Activated naive CD8-positive, alpha-beta T cell treated with anti-CD3 and anti-CD28 coated beads, Interleukin-2, amount 10 ng/mL, durations not matched to agents 7 days and 5 days (primary cell): ENCODE measurements at regions not wholly inside any gene's neighbourhood (a gene's known extent, or its start where the extent isn't known, plus 50 kb on each side); places are given as distances from the start of the nearest gene placed in this dataset.
"Not testable (repeated sequence)": the region's sequence is repeated elsewhere in the genome, so short reads cannot be mapped to it uniquely, and the experiment has no call there.

ENCODE experiments used
- ATAC-seq: fragments of 150-1000 bp; cut with Tn5 transposase; one replicate; pipeline ENCODE4 v1.10.0; 2021; ENCODE audit warnings: low read depth, moderate library complexity
- POLR2A ChIA-PET: fragments of 350-600 bp; sonication (Branson Sonifier 250); formaldehyde crosslinking; loops from one replicate; lab custom pipeline; 2021; ENCODE audit warnings: antibody characterized with exemption; lab: Charles Lee
- DNase-seq: peaks from one replicate; pipeline ENCODE4 v3.0.0; 2021
- H3K27ac Mint-ChIP-seq: one replicate; pipeline ENCODE4 v1.8.0; 2022; ENCODE audit warnings: mild to moderate bottlenecking, mixed read lengths
- H3K27me3 Mint-ChIP-seq: one replicate; pipeline ENCODE4 v1.8.0; 2022; ENCODE audit warnings: mild to moderate bottlenecking, moderate library complexity, mixed read lengths
- H3K36me3 Mint-ChIP-seq: one replicate; pipeline ENCODE4 v1.8.0; 2021; ENCODE audit warnings: mild to moderate bottlenecking, mixed read lengths
- H3K4me1 Mint-ChIP-seq: one replicate; pipeline ENCODE4 v1.8.0; 2021; ENCODE audit warnings: mixed read lengths
- H3K4me3 Mint-ChIP-seq: one replicate; pipeline ENCODE4 v1.8.0; 2022; ENCODE audit warnings: mild to moderate bottlenecking, moderate library complexity, mixed read lengths
- H3K9me3 Mint-ChIP-seq: one replicate; pipeline ENCODE4 v1.8.0; 2021; ENCODE audit warnings: mixed read lengths

DNA sequence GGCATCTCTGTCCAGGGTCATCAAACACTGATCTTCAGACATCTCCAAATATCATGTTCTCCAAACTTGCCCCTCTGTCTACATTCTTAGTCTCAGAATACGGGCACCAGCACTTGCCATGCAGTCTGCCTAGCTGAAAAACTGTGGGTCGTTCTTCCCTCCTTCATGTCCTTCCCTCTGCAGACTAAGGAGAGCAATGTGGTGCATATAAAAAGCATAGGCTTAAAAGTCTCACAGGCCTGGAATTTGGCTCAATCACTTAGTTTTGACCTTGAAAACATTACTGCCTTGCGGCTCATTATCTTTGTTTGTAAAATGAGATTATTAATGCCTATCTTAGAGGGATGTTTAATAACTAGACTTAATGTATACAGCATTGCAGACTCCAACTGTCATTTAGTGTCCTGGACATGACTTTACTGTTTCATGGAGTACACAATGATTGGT, 362.8 kb downstream of the NPR3 start:
- Mint-ChIP-seq H3K9me3 (no peaks in the 10 kb centered on the region), H3K27me3 (no peaks in the 10 kb centered on the region), H3K36me3 (no peaks in the 10 kb centered on the region), H3K4me1 (no peaks in the 10 kb centered on the region), H3K27ac (no peak overlapping the region), H3K4me3 (no peak overlapping the region)
- ATAC-seq: no peak
- DNase-seq: no peak
- POLR2A ChIA-PET: no interaction called here

DNA sequence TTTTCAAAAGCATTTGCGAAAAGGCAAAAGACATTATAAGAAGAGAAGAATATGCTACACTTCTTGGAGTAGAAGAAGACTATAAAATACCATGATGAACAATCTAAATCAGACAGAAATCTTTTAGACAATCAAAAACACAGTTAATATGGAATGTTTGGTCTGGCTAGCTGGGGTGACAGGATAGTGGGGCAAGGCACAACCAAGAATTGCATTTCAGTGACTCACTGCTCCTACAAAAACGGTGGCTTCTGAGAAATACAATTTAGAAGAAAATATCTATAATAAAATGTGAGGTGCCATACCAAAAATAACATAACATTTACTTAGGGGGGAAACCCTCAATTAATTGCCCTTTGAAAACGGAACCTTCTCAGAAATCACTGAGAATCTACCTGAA, 363.4 kb downstream of the NPR3 start:
- H3K27ac Mint-ChIP-seq: no peak overlapping the region
- no peaks in the 10 kb centered on the region for H3K4me1 Mint-ChIP-seq
- ATAC-seq (no peak), DNase-seq (no peak)
- no peaks in the 10 kb centered on the region for H3K27me3 Mint-ChIP-seq
- H3K36me3 Mint-ChIP-seq: no peaks in the 10 kb centered on the region
- no peaks in the 10 kb centered on the region for H3K9me3 Mint-ChIP-seq
- POLR2A ChIA-PET: no interaction called here
- H3K4me3 Mint-ChIP-seq: no peak overlapping the region

DNA sequence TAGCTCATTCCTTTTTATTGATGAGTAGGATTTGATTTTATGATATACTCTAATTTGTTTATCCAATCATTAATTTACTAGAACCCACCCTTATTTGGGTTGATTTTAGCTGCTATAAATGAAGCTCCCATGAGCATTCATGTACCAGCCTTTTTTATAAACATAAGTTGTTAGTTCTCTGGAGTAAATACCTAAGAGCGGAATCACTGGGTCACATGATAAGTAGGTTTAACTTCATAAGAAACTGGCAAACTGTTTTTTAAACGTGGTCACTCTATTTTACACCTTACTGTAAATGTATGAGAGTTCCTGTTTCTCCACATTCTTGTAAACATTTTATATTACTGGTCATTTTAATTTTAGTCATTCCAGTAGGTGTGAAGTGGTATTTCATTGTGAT, 364.6 kb downstream of the NPR3 start:
- POLR2A ChIA-PET: no interaction called here
- H3K9me3 Mint-ChIP-seq: no peaks in the 10 kb centered on the region
- DNase-seq (no peak), ATAC-seq (no peak)
- no peaks in the 10 kb centered on the region for H3K27me3 Mint-ChIP-seq
- no peaks in the 10 kb centered on the region for H3K36me3 Mint-ChIP-seq
- H3K4me1 Mint-ChIP-seq: no peaks in the 10 kb centered on the region
- H3K4me3 Mint-ChIP-seq: no peak overlapping the region
- H3K27ac Mint-ChIP-seq: no peak overlapping the region

DNA sequence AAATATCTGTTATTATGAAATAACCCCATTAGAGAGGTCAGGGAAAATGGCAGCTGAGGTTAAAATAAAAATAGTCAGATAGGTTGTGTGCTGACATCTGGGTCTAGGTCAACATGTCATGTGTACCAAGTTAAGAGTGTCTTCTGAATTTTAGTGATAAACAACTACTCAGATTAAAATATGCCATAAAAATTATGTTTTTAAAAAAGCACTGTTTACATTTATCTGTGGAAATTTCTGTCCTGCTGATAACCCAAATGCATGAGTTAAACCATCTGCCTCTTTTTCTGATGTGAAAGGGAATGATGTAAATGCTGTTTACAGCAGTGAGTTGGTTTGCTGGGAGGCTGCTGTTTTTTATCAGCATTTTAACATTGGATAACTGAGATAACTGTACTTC, 361.2 kb upstream of the TARS1 start:
- POLR2A ChIA-PET: no interaction called here
- no peaks in the 10 kb centered on the region for H3K27me3 Mint-ChIP-seq
- no peaks in the 10 kb centered on the region for H3K36me3 Mint-ChIP-seq
- H3K4me1 Mint-ChIP-seq: no peaks in the 10 kb centered on the region
- DNase-seq (no peak), ATAC-seq (no peak)
- H3K27ac Mint-ChIP-seq: no peak overlapping the region
- H3K4me3 Mint-ChIP-seq: no peak overlapping the region
- H3K9me3 Mint-ChIP-seq: no peaks in the 10 kb centered on the region

DNA sequence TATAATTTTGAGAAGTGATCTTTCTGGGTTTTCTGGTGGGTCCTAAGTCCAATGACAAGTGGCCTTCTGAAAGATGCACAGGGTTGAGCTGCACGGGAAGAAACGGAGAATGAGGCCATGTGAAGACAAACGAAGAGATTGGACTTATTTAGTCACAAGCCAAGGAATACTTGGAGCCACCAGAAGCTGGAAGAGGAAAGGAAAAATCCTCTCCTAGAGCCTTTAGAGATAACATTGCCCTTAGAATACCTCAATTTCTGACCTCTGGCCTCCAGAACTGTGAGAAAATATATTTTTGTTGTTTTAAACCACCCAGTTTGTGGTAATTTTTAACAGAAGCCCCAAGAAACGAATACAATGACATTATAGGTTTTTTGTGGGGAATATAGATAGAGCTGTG, 360.5 kb upstream of the TARS1 start:
- no peak overlapping the region for H3K4me3 Mint-ChIP-seq
- DNase-seq (no peak), ATAC-seq (no peak)
- no peaks in the 10 kb centered on the region for H3K36me3 Mint-ChIP-seq
- H3K27me3 Mint-ChIP-seq: no peaks in the 10 kb centered on the region
- no peaks in the 10 kb centered on the region for H3K9me3 Mint-ChIP-seq
- H3K27ac Mint-ChIP-seq: no peak overlapping the region
- POLR2A ChIA-PET: no interaction called here
- H3K4me1 Mint-ChIP-seq: no peaks in the 10 kb centered on the region

DNA sequence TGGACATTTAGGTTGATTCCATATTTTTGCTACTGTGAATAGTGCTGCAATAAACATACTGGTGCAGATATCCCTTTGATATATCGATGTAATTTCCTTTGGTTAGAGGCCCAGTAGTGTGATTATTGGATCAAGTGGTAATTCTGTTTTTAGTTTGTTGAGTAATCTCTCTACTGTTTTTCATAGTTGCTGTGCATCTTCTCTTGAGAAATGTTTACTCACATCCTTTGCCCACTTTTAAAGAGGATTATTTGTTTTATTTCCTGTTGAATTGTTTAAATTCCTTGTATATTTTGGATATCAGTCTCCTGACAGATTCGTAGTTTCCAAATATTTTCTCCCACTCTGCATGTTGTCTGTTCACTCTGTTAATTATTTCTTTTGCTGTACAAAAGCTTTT, 352.6 kb upstream of the TARS1 start:
- no peak for DNase-seq
- no peak for ATAC-seq
- Mint-ChIP-seq H3K36me3 (no peaks in the 10 kb centered on the region), H3K27ac (no peak overlapping the region), H3K27me3 (no peaks in the 10 kb centered on the region), H3K4me1 (no peaks in the 10 kb centered on the region), H3K9me3 (peaks cover 1% of the 10 kb centered on the region), H3K4me3 (no peak overlapping the region)
- POLR2A ChIA-PET: no interaction called here

DNA sequence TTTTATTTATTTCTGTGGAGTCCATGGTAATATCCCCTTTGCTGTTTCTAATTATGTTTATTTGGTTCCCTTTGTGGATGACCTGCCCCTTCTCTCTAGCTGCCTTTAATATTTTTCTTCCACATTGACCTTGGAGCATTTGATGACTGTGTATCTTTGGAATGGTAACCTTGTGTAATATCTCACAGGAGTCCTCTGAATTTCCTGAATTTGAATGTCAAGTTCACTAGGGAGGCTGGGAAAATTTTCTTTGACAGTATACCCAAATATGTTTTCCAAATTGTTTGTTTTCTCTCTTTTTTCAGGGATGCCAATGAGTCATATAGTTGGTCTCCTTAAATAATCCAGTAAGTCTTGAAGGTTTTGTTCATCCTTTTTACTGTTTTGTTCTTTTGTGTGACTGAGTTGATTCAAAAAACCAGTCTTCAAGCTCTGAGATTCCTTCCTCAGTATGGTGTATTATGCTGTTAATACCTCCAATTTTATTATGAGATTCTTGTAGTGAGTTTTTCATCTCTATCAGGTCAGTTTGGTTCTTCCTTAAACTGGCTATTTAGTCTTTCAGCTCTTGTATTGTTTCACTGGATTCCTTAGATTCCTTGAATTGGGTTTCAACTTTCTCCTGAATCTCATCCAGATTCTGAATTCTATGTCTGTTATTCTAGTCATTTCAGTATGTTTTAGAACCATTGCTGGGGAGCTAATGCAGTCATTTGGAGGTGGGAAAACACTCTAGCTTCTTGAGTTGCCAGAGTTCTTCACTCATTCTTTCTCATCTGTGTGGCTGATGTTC, 349.0 kb upstream of the TARS1 start:
- peaks cover 1% of the 10 kb centered on the region for H3K9me3 Mint-ChIP-seq
- H3K4me3 Mint-ChIP-seq: no peak overlapping the region
- POLR2A ChIA-PET: no interaction called here
- H3K36me3 Mint-ChIP-seq: no peaks in the 10 kb centered on the region
- no peak overlapping the region for H3K27ac Mint-ChIP-seq
- ATAC-seq (no peak), DNase-seq (no peak)
- H3K27me3 Mint-ChIP-seq: no peaks in the 10 kb centered on the region
- no peaks in the 10 kb centered on the region for H3K4me1 Mint-ChIP-seq

DNA sequence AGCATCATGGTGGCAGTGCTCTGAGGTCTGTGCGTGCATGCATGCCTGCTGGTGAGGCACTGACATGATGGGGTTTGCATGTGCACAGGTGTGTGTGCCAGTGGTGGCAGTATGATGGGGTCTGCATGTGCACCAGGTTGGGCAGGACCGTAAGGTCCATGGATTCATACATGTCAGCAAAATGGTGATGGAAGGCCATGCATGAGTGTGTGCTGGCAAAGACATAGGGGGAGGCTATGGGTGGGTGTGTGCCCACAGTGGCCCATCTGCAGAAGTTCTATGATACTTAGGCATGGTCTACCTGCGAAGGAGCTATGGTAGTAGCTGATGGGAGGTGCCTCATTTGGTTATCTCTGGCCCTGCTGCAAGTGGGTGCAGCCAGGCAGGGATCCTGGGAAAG, 348.0 kb upstream of the TARS1 start:
- DNase-seq: no peak
- H3K36me3 Mint-ChIP-seq: no peaks in the 10 kb centered on the region
- POLR2A ChIA-PET: no interaction called here
- no peaks in the 10 kb centered on the region for H3K27me3 Mint-ChIP-seq
- H3K4me1 Mint-ChIP-seq: no peaks in the 10 kb centered on the region
- no peak for ATAC-seq
- H3K9me3 Mint-ChIP-seq: peaks cover 1% of the 10 kb centered on the region
- H3K27ac Mint-ChIP-seq: no peak overlapping the region
- no peak overlapping the region for H3K4me3 Mint-ChIP-seq

DNA sequence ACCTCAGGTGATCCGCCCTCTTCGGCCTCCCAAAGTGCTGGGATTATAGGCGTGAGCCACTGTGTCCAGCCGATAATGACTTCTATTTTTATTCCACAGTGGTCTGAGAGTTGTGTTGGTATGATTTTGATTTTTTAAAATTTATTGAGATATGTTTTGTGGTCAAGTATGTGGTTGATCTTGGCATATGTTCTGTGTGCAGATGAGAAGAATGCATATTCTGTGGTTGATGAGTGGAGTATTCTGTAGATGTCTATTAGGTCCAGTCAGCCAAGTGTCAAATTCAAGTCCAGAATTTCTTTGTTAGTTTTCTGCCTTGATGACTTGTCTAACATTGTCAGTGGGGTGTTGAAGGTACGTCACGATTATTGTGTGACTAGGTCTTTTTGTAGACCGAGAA, 338.2 kb upstream of the TARS1 start:
- Mint-ChIP-seq H3K27ac (no peak overlapping the region), H3K9me3 (peaks cover 15% of the 10 kb centered on the region), H3K36me3 (no peaks in the 10 kb centered on the region), H3K4me1 (no peaks in the 10 kb centered on the region), H3K4me3 (no peak overlapping the region), H3K27me3 (no peaks in the 10 kb centered on the region)
- DNase-seq (no peak), ATAC-seq (no peak)
- POLR2A ChIA-PET: no interaction called here

DNA sequence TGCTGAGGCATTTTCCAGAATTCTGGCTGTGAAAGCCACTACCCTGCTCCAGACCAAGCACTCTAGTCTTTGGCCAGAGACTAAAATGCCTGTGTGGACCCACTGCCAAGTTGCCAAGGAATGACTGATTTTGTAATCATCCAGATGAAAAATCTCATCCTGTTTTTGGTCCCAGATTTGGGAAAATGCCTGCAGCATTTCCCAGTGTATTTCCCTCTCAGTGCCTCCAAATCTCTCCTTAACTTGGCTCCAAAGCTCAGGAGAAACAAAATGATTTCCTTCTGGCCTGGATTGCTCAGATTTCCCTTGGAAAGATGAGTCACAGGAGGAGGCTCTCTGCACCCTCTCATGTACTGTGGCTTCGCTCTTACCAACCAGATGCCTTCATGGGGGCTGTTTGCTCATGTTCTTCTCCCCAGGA, 335.2 kb upstream of the TARS1 start:
- no peak overlapping the region for H3K27ac Mint-ChIP-seq
- H3K9me3 Mint-ChIP-seq: peaks cover 21% of the 10 kb centered on the region
- POLR2A ChIA-PET: no interaction called here
- no peak overlapping the region for H3K4me3 Mint-ChIP-seq
- H3K36me3 Mint-ChIP-seq: no peaks in the 10 kb centered on the region
- H3K4me1 Mint-ChIP-seq: no peaks in the 10 kb centered on the region
- no peak for DNase-seq
- ATAC-seq: no peak
- H3K27me3 Mint-ChIP-seq: no peaks in the 10 kb centered on the region

DNA sequence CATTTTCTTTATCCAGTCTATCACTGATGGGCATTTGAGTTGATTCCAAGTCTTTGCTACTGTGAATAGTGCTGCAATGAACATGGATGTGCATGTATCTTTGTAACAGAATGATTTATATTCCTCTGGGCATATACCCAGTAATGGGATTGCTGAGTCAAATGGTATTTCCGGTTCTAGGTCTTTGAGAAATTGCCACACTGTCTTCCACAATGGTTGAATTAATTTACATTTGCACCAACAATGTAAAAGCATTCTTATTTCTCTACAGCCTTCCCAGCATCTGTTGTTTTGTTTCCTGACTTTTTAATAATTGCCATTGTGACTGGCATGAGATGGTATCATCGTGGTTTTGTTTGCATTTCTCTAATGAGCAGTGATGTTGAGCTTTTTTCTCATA, 330.3 kb upstream of the TARS1 start:
- H3K27ac Mint-ChIP-seq, H3K4me3 Mint-ChIP-seq, H3K36me3 Mint-ChIP-seq, H3K27me3 Mint-ChIP-seq, H3K4me1 Mint-ChIP-seq, POLR2A ChIA-PET, DNase-seq, ATAC-seq, H3K9me3 Mint-ChIP-seq: not testable (repeated sequence)

DNA sequence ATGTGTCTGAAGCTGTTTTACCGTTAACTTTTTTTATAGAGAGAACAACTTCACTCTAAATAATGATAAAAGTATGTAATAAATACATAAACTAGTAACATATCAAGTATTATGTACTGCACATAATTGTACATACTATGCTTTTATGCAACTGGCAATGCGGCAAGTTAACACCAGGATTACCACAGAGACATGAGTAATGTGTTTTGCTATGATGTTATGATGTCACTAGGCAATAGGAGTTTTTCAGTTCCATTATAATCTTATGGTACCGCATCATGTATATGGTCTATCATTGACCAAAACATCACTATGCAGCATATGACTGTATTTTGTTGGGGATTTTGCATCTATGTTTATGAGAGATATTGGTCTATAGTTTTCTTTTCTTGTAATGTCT, 326.4 kb upstream of the TARS1 start:
- peaks cover 10% of the 10 kb centered on the region for H3K9me3 Mint-ChIP-seq
- H3K36me3 Mint-ChIP-seq: no peaks in the 10 kb centered on the region
- no peaks in the 10 kb centered on the region for H3K4me1 Mint-ChIP-seq
- H3K27ac Mint-ChIP-seq: no peak overlapping the region
- POLR2A ChIA-PET: no interaction called here
- no peak for DNase-seq
- H3K4me3 Mint-ChIP-seq: no peak overlapping the region
- no peak for ATAC-seq
- peaks cover 2% of the 10 kb centered on the region for H3K27me3 Mint-ChIP-seq

DNA sequence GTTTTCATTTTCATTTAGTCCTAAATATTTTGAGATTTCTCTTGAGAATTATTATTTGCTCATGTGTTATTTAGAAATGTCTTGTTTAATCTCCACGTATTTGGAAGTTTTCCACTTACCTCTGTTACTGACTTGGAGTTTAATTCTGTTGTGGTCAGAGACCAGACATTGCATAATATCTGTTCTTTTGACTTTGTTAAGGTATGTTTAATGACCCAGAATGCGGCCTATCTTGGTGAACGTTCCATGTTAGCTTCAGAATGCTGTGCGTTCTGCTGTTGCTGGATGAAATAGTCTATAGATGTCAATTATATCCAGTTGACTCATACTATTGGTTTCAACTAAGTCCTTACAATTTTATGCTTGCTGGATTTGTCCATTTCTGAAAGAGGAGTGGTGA, 325.3 kb upstream of the TARS1 start:
- H3K4me1 Mint-ChIP-seq: no peaks in the 10 kb centered on the region
- H3K9me3 Mint-ChIP-seq: peaks cover 8% of the 10 kb centered on the region
- POLR2A ChIA-PET: no interaction called here
- H3K36me3 Mint-ChIP-seq: no peaks in the 10 kb centered on the region
- no peak overlapping the region for H3K27ac Mint-ChIP-seq
- DNase-seq (no peak), ATAC-seq (no peak)
- H3K27me3 Mint-ChIP-seq: peaks cover 2% of the 10 kb centered on the region
- H3K4me3 Mint-ChIP-seq: no peak overlapping the region

DNA sequence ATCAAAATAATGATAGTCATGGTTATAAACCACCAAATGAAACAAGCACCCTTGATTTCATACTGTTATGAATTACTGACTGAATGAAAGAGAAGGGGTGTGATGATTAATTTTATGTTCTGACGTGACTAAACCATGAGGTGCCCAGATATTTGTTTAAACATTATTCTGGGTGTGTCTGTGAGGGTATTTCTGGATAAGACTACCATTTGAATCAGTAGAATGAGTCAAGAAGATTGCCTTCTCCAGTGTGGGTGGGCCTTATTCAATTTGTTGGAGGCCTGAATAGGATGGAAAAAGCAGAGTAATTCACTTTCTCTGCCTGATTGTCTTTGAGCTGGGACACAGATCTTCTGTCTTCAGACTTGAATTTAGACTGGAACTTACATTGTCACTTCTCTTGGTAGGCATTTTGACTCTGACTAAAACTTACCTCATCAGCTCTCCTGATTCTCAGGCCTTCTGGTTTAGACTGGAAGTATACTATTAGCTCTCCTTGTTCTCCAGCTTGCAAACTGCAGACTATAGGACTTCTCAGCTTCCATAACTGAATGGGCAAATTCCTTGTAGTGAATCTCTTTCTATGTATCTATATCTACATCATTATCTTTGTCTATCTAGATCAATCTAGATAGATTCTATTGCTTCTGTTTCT, 321.9 kb upstream of the TARS1 start:
- no peaks in the 10 kb centered on the region for H3K4me1 Mint-ChIP-seq
- no peaks in the 10 kb centered on the region for H3K36me3 Mint-ChIP-seq
- peaks cover 2% of the 10 kb centered on the region for H3K27me3 Mint-ChIP-seq
- H3K27ac Mint-ChIP-seq: no peak overlapping the region
- ATAC-seq (no peak), DNase-seq (no peak)
- peaks cover 8% of the 10 kb centered on the region for H3K9me3 Mint-ChIP-seq
- POLR2A ChIA-PET: no interaction called here
- H3K4me3 Mint-ChIP-seq: no peak overlapping the region
